Psoas muscle (tissue), 7 donors: ENCODE measurements at regions not wholly inside any gene's neighbourhood (a gene's known extent, or its start where the extent isn't known, plus 50 kb on each side); places are given as distances from the start of the nearest gene placed in this dataset.

Experiments used
- ATAC-seq, 4 donors: fragments of 200-7000 bp; cut with Tn5 transposase; one replicate each; pipeline ENCODE4 v1.9.1; 2020; ENCODE audit warnings: moderate library complexity in 3 of 4, mild to moderate bottlenecking in 2 of 4
- DNase-seq, 2 donors: peaks; one replicate each; pipeline ENCODE4 v3.0.0-alpha.2; 2020
- H3K27ac ChIP-seq: fragments of 200-600 bp; one replicate; pipeline ENCODE4 v1.8.0; 2022
- H3K27me3 ChIP-seq, 3 donors: fragments of 200-600 bp in 1 of 3; one replicate each; pipeline versions ENCODE4 v1.6.1 to v1.8.0; 2013 to 2022; ENCODE audit warnings: low read length in 2 of 3, mild to moderate bottlenecking in 2 of 3, moderate library complexity in 1 of 3; ENCODE audit not compliant: insufficient read depth in 3 of 3
- H3K36me3 ChIP-seq, 2 donors: fragments of 200-600 bp in 1 of 2; one replicate each; pipeline versions ENCODE4 v1.6.1 to v1.8.0; 2013 to 2022; ENCODE audit warnings: low read depth in 1 of 2, mild to moderate bottlenecking in 1 of 2, moderate library complexity in 1 of 2; ENCODE audit not compliant: insufficient read depth in 1 of 2
- H3K4me1 ChIP-seq: fragments of 200-600 bp; one replicate; pipeline ENCODE4 v1.8.0; 2022
- H3K4me3 ChIP-seq: fragments of 200-600 bp; one replicate; pipeline ENCODE4 v1.8.0; 2022; ENCODE audit warnings: mild to moderate bottlenecking
- H3K9me3 ChIP-seq: fragments of 200-600 bp; one replicate; pipeline ENCODE4 v1.8.0; 2022
- CTCF ChIP-seq: fragments of 200-600 bp; IDR thresholded peaks from one replicate; pipeline ENCODE4 v1.8.0; 2022; ENCODE audit warnings: antibody characterized with exemption
- WGBS, 3 donors: extraction: QIAGEN DNeasy Blood & Tissue Kit; methylation state at CpG; one replicate each; pipeline versions ENCODE4 v1.1.6 to v1.1.7; 2013; 5-methylcytosine and 5-hydroxymethylcytosine counted together
- intact Hi-C, 2 donors: fragments of 100-400 bp; cut with DNase I; formaldehyde crosslinking; loops; one replicate each; pipeline versions ENCODE4 v1.11.0 to v1.14.2; 2022
- donor health status: healthy with polysubstance abuse.
- donor health status: DM: no; HTN: no; CAD: no; lungs with moderate emphysema.
- donor health status: Bipolar disorder and iron deficiency.
- donor health status: healthy.
- donor health status: DM: yes; HTN: yes; CAD: no.
- donor health status: DM: no; HTN: no; CAD: no.
- donor health status: DM: yes; HTN: yes; CAD: no.

- Histone ChIP-seq H3K4me1 (peaks cover 9% of the 10 kb centered on the region), H3K27me3 (no peaks in the 10 kb centered on the region), H3K36me3 (no peaks in the 10 kb centered on the region), H3K4me3 (no peak overlapping the region), H3K27ac (no peak overlapping the region), H3K9me3 (no peaks in the 10 kb centered on the region)
- no peak for DNase-seq
- TF ChIP-seq CTCF, result no peak
- no peak for ATAC-seq
- intact Hi-C loops, result no loop called here
- 62 to 79% (median 75%) methylated on average over 1 of the region's 1 CpG for WGBS, 3 donors
Observed at GRCh38 chr10:88082806-88083596, 219.6 kb downstream of the PTEN start.

- intact Hi-C loops, result no loop called here
- no peaks in the 10 kb centered on the region for H3K9me3 ChIP-seq
- DNase-seq, result no peak
- H3K36me3 ChIP-seq, result no peaks in the 10 kb centered on the region
- H3K27me3 ChIP-seq, result no peaks in the 10 kb centered on the region
- 88 to 92% (median 89%) methylated on average over 7 of the region's 7 CpGs for WGBS, 3 donors
- no peak overlapping the region for H3K27ac ChIP-seq
- ATAC-seq, result no peak
- peaks cover 9% of the 10 kb centered on the region for H3K4me1 ChIP-seq
- no peak for TF ChIP-seq CTCF
- H3K4me3 ChIP-seq, result no peak overlapping the region
Observed at GRCh38 chr10:88083597-88083989, 220.2 kb downstream of the PTEN start.

- Histone ChIP-seq H3K4me3 (no peak overlapping the region), H3K9me3 (no peaks in the 10 kb centered on the region), H3K27me3 (no peaks in the 10 kb centered on the region), H3K27ac (no peak overlapping the region), H3K4me1 (no peaks in the 10 kb centered on the region), H3K36me3 (no peaks in the 10 kb centered on the region)
- TF ChIP-seq CTCF, result no peak
- 90 to 93% (median 92%) methylated on average over 9 of the region's 9 CpGs for WGBS, 3 donors
- ATAC-seq (no peak), DNase-seq (no peak)
- intact Hi-C loops, result no loop called here
Observed at GRCh38 chr10:88086187-88086960, 222.9 kb downstream of the PTEN start.

- Histone ChIP-seq H3K36me3 (no peaks in the 10 kb centered on the region), H3K27me3 (no peaks in the 10 kb centered on the region), H3K9me3 (no peaks in the 10 kb centered on the region), H3K27ac (no peak overlapping the region), H3K4me3 (no peak overlapping the region), H3K4me1 (no peaks in the 10 kb centered on the region)
- DNase-seq (no peak), ATAC-seq (no peak)
- 78 to 84% (median 80%) methylated on average over 9 of the region's 9 CpGs for WGBS, 3 donors
- no peak for TF ChIP-seq CTCF
- intact Hi-C loops, result no loop called here
Observed at GRCh38 chr10:88088441-88089340, 225.3 kb downstream of the PTEN start.
